IPS DF 4.7 (cell line): ENCODE measurements at regions not wholly inside any gene's neighbourhood (a gene's known extent, or its start where the extent isn't known, plus 50 kb on each side); places are given as distances from the start of the nearest gene placed in this dataset.
"Not testable (repeated sequence)": the region's sequence is repeated elsewhere in the genome, so short reads cannot be mapped to it uniquely, and the experiment has no call there.

ENCODE experiments used
- DNase-seq: peaks from one replicate; pipeline ENCODE4 v3.0.0-alpha.2; 2013; ENCODE audit warnings: low spot score; ENCODE audit errors: extremely low read depth

DNA sequence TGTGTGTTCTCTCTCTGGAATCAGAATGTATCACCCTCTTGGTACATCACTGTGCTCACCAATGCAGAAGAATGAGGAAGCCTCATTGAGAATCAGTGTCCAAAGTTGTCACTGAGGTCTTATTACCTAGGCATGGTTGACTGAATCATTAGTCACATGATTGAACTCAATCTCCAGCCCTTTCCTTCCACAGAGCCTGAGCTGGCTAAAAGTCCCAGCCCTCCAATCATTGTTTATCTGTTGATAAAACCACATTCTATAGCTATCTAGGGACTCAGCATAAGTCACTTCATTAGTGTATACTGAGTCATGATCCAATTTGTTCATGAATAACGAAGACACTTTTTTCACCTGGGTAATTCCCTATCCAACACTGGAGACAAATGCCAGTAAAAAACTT, 396.8 kb downstream of the TRAM1L1 start:
- DNase-seq = no peak

DNA sequence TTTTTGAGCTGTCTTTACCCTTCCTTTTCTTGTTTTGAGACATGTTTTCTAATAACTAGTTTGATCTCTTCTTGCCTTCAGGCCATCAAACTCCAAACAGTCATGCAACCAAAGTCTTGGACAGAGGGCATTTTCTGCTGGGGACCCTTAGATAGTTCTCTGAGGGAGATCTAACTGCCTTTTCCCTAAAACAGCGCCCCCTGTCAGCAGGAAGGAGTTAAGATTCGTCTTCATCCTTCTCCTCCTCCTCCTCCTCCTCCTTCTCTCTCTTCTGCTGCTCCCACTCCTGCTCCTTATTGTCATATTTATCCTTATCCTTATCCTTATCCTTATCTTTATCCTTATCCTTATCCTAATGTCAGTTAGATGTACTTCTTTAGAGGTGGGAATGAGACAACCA, 417.2 kb downstream of the TRAM1L1 start:
- DNase-seq = no peak

DNA sequence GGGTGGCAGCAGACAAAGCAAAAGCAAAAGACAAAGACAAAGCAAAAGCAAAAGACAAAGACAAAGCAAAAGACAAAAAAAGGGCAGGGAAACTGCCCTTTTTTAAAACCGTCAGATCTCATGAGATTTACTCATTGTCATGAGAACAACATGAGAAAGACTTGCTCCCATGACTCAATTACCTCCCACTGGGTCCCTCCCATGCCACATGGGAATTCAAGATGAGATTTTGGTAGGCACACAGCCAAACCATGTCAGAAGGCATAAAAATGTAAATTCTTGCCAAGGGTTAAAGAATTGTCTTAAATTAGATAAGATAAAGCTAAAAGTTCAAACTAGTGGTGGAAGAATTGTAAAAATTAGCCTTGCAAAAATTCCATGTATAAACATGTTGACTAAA, 419.7 kb downstream of the TRAM1L1 start:
- DNase-seq = no peak

DNA sequence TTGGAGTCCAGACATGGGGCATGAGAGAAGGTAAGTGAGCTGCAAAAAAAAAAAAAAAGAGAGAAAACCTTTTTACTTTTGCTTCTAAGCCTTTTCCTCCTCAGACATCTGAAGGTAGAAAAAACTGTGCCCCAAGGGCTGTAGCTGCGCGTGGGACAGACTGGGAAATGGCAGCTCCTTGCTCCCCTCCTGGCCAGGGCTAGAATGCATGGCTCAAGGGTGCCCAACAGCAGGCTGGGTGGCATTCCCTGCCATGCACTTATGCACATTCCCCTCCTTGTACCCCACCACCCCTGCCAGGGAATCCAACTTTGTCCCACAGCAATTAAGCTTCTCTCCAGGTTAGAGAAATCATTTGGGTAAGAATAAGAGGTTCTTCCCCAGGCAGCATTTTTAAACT, 421.2 kb downstream of the TRAM1L1 start:
- no peak for DNase-seq

DNA sequence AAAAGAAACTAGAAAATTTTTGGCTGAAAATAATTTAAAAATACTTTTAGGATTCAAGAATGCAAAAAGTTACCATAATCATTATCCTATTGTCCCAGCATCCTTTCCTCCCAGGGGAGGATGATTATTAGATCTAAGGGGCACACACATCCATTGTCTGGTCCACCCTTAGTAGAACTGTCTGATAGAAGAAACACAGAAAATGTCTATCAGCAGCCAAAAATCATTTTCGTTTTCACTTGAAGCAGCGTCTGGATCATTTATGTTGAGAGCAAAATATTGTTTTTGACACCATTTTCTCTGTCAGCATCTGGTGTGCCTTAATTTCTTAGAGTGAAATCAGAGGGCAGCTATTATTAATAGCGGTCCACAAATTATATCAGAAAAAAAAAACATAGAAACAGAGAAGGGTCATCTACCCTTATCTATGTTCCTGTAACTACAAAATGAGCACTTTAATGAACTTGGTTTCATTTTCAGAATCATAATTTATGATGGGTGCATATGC, 446.3 kb downstream of the TRAM1L1 start:
- no peak for DNase-seq

DNA sequence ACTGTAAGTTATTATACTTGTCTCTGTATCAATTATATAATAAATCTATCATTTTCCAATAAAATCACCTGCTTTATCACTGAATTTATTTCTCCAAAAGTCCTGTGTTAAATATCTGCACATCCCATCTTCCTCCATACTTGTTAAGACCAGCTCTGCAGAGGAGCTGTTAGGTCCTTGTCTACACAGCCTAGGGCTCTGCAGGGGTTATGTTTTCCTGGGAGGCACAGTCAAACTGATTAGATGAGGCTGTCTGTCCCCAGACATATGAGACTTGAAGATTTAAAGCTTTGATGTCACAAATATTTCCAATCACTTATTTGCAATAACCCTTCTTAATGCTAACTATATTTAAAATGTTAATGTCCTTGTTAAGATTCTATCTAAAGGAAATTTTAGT, 446.8 kb downstream of the TRAM1L1 start:
- no peak for DNase-seq

DNA sequence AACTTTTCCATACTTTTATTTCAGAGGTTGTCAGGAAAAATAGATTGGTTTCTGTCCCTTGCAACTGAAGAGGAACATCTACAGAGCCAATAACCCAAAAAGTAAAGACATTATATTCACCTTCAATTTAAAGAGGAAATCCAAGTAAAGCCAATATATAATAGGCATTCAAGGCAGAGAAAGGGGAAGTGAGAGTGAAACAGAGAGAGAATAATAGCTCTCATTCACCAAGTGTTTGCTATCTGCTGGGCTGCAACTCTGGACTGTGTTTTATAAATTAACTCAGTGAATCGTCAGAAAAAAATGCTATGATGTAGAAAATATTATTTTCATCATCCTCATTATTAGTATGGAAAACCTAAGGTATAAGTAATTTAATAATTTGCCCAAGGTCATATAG, 448.5 kb downstream of the TRAM1L1 start:
- no peak for DNase-seq

DNA sequence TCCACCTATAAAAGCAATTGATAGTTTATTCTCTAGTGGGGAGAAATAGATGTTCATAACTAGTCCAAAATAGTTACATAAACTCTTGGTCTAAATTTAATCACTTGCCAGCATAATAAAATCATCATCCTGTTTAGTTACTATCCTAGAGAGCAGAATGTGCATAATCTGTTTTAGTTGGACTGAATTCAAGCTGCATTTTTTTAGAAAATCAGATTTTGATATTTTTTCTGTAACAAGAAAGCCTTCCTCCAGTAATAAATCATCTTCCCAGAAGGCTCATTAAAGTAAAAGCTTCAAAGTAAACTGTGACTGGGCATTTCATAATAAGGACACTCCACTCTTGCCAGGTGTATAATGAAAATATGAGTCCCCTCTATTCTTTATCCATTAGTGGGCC, 453.1 kb downstream of the TRAM1L1 start:
- DNase-seq = no peak

DNA sequence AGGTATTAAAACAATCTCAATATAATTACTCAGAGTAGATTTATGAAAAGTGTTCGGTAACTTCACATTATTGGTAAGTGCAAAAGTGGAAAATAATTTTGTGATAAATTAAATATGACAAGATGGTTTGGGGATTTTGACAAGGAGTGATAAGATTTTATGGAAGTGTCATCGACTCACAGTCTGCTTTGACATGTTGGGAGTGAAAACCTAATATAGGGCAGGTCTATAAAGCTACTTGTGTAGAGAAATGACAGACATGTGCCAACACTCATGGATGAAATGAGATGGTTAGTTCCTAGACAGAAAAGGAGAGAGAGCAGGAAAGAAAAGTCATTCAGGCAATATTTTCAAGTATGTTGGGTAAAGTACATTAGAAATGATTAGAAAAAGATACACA, 456.8 kb downstream of the TRAM1L1 start:
- no peak for DNase-seq

DNA sequence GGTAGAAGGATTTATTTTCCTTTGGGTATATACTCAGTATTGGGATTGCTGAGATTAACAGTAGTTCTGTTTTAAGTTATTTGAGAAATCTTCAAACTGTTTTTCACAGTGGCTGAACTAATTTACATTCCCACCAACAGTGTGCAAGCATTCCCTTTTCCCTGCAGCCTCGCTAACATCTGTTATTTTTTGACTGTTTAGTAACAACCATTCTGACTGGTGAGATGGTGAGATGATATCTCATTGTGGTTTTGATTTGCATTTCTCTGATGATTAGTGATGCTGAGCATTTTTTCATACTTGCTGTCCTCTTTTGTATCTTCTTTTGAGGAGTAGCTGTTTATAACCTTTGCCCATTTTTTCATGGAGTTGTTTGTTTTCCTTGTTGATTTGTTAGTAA, 457.8 kb downstream of the TRAM1L1 start:
- no peak for DNase-seq

DNA sequence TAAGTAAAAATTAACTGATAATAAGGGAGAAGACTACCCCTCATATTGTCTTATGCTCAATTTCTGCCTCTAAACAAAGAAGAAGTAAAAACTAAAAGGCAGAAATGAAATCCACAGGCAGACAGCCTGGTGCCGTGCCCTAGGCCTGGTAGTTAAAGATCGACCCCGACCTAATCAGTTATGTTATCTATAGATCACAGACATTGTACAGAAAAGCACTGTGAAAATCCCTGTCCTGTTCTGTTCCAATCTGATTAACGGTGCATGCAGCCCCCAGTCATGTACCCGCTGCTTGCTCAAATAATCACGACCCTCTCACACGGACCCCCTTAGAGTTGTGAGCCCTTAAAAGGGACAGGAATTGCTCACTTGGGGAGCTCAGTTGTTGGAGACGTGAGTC, 465.9 kb downstream of the TRAM1L1 start:
- not testable (repeated sequence) for DNase-seq

DNA sequence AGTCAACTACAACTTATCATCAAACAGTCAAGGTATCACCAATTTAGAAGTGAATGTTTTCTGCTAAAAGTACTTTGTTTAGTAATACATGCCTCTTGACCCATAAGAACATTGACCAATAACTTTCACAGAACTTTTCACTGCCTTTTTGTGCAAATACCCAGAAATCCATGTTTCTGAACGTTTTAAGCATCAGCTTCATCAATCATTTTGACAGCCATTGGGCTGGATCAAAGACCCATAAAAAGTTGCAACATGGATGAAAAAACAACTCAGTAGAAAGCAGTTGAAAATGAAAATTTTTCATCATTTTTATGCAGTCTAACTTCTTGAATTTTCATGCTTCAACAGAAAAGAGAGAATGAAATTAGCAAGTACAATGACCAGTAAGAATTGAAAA, 466.7 kb downstream of the TRAM1L1 start:
- DNase-seq = no peak

DNA sequence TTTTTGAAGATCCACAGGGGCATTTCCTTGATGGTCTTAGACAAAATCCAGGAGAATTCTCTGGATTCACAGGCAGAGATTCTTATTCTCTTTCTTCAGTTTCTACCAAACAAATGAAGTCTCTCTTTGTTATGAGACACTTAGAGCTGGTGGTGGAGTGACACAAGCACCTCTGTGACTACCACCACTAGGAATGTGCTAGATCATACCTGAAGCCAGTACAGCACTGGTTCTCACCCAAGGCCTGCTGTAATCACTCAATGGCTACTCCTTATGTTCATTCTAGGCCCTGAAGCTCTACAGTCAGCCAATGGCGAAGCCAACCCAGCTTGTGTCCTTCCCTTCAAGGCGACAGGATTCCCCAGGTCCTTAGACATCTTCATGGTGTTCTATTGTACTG, 482.3 kb downstream of the TRAM1L1 start:
- DNase-seq = no peak

DNA sequence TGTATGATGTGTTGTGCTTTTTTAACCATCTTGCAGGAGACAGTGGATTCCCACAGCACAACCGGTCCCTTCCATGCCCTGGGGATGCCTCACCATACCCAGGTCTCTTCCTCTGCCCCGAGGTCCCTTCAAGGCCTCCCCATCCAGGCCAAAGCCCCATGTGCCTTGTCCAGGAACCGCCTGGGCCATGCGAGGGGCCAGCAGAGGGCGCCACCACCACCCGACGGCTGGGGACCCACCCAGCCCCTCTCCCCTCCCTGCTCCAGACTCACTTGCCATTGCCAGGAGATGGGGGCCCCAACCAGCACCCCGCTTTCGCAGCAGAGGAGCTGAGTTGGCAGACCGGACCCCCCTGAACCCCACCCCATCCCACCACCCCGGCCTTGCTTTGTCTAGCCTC, 485.5 kb downstream of the TRAM1L1 start:
- no peak for DNase-seq

DNA sequence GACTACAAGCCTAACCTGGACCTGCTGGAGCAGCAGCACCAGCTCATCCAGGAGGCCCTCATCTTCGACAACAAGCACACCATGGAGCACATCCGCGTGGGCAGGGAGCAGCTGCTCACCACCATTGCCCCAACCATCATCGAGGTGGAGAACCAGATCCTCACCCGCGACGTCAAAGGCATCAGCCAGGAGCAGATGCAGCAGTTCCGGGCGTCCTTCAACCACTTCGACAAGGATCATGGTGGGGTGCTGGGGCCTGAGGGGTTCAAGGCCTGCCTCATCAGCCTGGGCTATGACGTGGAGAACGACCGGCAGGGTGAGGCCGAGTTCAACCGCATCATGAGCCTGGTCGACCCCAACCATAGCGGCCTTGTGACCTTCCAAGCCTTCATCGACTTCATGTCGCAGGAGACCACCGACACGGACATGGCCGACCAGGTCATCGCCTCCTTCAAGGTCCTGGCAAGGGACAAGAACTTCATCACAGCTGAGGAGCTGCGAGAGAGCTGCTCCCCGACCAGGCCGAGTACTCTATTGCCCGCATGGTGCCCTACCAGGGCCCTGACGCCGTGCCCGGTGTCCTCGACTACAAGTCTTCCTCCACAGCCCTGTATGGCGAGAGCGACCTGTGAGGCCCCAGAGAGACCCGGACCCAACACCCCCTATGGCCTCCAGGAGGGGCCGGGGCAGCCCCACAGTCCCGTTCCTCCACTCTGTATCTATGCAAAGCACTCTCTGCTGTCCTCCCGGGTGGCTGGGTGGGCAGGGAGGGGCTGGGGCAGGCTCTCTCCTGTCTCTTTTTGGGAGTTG, 486.2 kb downstream of the TRAM1L1 start:
- no peak for DNase-seq

DNA sequence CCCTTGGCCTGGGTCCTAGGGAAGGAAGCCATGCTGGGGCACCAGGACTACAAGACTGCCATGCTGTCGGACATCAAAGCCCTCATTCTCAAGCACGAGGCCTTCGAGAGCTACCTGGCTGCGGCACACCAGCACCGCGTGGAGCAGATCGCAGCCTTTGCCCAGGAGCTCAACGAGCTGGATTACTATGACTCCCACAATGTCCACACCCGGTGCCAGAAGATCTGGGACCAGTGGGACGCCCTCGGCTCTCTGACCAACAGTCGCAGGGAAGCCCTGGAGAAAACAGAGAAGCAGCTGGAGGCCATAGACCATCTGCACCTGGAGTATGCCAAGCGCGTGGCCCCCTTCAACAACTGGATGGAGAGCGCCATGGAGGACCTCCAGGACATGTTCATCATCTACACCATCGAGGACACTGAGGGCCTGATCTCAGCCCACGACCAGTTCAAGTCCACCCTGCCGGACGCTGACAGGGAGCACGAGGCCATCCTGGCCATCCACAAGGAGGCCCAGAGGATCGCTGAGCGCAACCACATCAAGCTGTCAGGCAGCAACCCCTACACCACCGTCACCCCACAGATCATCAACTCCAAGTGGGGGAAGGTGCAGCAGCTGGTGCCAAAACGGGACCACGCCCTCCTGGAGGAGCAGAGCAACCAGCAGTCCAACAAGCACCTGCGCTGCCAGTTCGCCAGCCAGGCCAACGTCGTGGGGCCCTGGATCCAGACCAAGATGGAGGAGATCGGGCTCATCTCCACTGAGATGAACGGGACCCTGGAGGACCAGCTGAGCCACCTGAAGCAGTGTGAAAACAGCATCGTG, 487.0 kb downstream of the TRAM1L1 start:
- DNase-seq = no peak

DNA sequence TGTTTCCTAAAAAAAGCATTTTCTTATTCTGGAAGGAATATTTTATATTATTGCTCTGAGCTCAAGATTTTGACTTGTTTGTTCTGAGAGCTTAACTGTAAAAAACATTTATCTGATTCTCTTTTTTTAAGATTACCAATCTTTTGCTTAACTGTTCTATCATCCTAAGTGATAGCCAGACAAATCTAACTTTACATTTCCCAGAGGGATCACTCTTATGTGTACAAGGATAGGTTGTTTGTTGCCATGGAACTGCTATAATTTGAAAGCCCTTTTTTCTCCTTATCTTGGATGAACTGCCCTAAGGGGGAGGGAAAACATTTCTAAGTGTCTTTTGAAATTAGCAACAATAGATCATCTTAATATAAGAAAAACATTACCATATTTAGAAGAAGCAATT, 494.7 kb downstream of the TRAM1L1 start:
- DNase-seq = no peak

DNA sequence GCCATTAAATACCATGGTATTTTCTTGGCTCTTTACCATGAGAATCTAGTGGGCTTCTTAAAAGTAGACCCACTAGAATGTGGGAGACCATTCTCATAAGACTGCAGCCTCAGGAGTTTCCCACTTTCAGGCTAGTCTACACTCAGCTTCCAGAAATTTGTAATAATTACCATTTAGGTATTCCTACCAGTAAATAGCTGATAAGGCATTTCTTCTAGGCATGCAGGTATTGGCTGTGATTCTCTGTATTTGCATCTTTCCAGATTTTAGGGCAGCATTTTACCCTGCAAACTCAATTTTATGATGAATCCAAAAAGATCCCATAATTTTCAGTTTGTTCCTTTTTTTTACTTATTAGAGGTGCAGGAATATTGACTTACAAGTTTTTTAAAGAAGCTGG, 496.6 kb downstream of the TRAM1L1 start:
- no peak for DNase-seq

DNA sequence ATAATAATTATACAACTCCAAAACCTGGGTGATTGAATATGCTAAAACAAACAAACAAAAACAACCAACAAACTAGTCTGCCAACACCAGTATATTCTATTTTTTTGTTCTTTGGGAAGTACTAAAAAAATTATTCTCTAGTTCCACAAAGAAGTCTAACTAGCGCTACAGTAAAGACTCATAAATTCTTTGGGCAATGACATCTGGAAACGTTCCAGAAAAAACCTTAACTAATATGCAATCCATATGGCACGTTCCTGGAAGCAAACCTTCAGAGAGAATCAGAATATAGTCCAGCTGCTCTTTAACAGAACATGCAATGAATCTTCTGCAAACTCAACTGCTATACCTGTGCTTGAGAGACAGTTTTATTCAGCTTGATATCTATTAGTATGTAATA, 500.1 kb downstream of the TRAM1L1 start:
- DNase-seq = no peak

DNA sequence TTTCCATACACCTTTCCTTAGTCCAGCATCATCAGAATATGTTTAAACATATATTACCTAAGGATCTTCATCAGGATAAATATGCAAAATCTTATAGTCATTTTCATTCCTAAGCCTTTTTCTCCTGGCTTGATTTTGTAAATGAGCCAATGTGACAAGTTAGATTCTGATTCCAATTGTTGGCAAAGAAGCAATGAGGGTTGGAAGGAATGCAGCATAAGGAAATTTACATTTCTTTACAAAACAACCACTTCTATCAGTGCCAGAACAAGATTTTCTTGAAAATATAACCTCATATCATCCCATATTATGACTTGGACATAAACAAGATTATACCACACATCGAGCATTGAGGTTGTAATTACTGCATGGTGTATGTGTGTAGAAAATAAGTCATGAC, 508.1 kb downstream of the TRAM1L1 start:
- DNase-seq = no peak

DNA sequence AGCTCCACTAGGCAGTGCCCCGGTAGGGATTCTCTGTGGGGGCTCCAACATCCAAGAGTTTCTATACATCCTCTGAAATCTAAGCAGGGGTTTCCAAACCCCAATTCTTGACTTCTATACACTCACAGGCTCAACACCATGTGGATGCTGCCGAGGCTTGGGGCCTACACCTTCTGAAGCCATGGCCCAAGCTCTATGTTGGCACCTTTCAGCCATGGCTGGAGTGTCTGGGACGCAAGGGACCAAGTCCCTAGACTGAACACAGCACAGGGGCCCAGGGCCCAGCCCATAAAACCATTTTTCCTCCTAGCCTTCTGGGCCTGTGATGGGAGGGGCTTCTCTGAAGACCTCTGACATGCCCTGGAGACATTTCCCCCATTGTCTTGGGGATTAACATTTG, 511.8 kb downstream of the TRAM1L1 start:
- DNase-seq = no peak

DNA sequence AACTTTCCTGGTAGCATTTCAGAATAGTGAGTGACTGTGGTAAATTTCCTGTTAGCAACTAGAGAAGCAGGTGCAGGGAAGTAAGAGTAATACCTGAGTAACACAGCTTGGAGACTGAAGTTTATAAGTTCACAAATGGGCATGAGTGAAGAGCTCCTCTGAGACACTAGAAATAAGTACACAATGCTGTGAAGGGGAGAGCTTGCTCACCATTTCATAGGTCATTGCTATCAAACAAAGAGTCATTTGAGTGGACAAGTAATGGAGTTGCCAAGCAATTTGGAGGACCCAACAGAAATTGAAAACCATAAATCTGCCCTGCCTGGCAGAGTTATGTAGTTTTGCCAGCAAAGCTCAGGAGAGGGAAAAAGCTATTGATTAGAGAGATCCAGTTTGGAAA, 523.6 kb downstream of the TRAM1L1 start:
- no peak for DNase-seq

DNA sequence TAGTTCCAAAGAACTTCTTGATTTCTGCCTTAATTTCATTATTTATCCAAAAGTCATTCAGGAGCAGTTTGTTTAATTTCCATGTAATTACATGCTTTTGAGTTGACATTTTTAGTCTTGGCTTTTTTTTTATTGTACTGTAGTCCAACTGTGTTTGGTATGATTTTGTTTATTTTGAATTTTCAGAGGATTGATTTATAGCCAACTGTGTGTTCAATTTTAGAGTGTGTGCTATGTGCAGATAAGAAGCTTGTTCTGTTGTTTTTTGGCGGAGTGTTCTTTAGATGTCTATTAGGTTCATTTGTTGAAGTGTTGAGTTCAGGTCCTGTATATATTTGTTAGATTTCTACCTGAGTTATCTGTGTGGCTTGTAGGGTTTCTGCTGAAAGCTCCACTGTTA, 533.6 kb downstream of the TRAM1L1 start:
- DNase-seq = no peak
